ENCODE measurements at regions not wholly inside any gene's neighbourhood (a gene's known extent, or its start where the extent isn't known, plus 50 kb on each side); places are given as distances from the start of the nearest gene placed in this dataset.

- no CpG with 5 or more reads among the region's 5 CpGs for WGBS, 2 experiments (ENCODE audit: extremely low coverage in 2 of 2, insufficient read length in 1 of 2)
- TF ChIP-seq RAD21 (IDR thresholded peaks at IDR 0.05; ENCODE audit: low read length): no peak
- no peak for TF ChIP-seq MAFK (IDR thresholded peaks at IDR 0.05; ENCODE audit: low read depth, low read length)
- TF ChIP-seq SMC3 (IDR thresholded peaks at IDR 0.05; ENCODE audit: low read depth, low read length): no peak
- no peak for TF ChIP-seq MAZ (IDR thresholded peaks at IDR 0.05; ENCODE audit: borderline replicate concordance, low read depth, low read length)
- no peak for TF ChIP-seq CTCF (conservative IDR thresholded peaks at IDR 0.05; ENCODE audit: low read depth, low read length)
- TF ChIP-seq, protein P1, sequence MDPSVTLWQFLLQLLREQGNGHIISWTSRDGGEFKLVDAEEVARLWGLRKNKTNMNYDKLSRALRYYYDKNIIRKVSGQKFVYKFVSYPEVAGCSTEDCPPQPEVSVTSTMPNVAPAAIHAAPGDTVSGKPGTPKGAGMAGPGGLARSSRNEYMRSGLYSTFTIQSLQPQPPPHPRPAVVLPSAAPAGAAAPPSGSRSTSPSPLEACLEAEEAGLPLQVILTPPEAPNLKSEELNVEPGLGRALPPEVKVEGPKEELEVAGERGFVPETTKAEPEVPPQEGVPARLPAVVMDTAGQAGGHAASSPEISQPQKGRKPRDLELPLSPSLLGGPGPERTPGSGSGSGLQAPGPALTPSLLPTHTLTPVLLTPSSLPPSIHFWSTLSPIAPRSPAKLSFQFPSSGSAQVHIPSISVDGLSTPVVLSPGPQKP (IDR thresholded peaks at IDR 0.05; ENCODE audit: borderline replicate concordance, low read depth, low read length): no peak
- TF ChIP-seq BHLHE40 (IDR thresholded peaks at IDR 0.05; ENCODE audit: low read depth, low read length): no peak
- TF ChIP-seq NFE2L2 (IDR thresholded peaks at IDR 0.05; ENCODE audit: low read depth, low read length): no peak
- TF ChIP-seq RCOR1 (IDR thresholded peaks at IDR 0.05; ENCODE audit: insufficient replicate concordance, low read length): no peak
- no peak for TF ChIP-seq USF2 (IDR thresholded peaks at IDR 0.05; ENCODE audit: low read depth, low read length)
- TF ChIP-seq POLR2A (IDR thresholded peaks at IDR 0.05; ENCODE audit: low read depth, low read length): no peak
- no peak for TF ChIP-seq CHD1 (IDR thresholded peaks at IDR 0.05; ENCODE audit: low read depth, low read length)
- TF ChIP-seq MXI1 (IDR thresholded peaks at IDR 0.05; ENCODE audit: borderline replicate concordance, low read depth, low read length): no peak
- TF ChIP-seq RFX5 (IDR thresholded peaks at IDR 0.05; ENCODE audit: low read depth, low read length): no peak
- no peak for TF ChIP-seq CEBPB (IDR thresholded peaks at IDR 0.05; ENCODE audit: low read depth, low read length)
- no peak for TF ChIP-seq FOS (IDR thresholded peaks at IDR 0.05; ENCODE audit: low read depth, low read length)
- no peak overlapping the region for H3K4ac ChIP-seq (ENCODE audit: low read depth, low read length)
- H4K20me1 ChIP-seq (ENCODE audit: insufficient read depth, low read length): no peaks in the 10 kb centered on the region
- no peak overlapping the region for H4K91ac ChIP-seq (ENCODE audit: insufficient read depth, low read depth, low read length)
- no peak overlapping the region for H2BK120ac ChIP-seq (ENCODE audit: low read depth, low read length)
- ChIA-PET CTCF (no interaction called here), POLR2A (ENCODE audit: unreplicated experiment) (no interaction called here)
- H2BK15ac ChIP-seq (ENCODE audit: low read depth, low read length): no peak overlapping the region
- H2AK9ac ChIP-seq (replicated peaks; ENCODE audit: low read depth, low read length, poor library complexity): no peak overlapping the region
- H2AK5ac ChIP-seq (ENCODE audit: low read depth, low read length): no peak overlapping the region
- no peak overlapping the region for H3K14ac ChIP-seq (replicated peaks; ENCODE audit: low read depth, low read length)
- no peak overlapping the region for H4K5ac ChIP-seq (ENCODE audit: low read depth, low read length)
- H3K27me3 ChIP-seq (ENCODE audit: control insufficient read depth, insufficient read depth, low read length): no peaks in the 10 kb centered on the region
- dilution Hi-C loops (cut with HindIII; ENCODE audit: low sequenced_read_pairs, unreplicated experiment) (no loop called here), in situ Hi-C loops (cut with MboI; ENCODE audit: low sequenced_read_pairs) (no loop called here), intact Hi-C loops (cut with micrococcal nuclease) (no loop called here)
- H2BK5ac ChIP-seq (ENCODE audit: low read depth, low read length, poor library complexity, severe bottlenecking): no peak overlapping the region
- H3K9me1 ChIP-seq (ENCODE audit: insufficient read depth, low read length): no peaks in the 10 kb centered on the region
- H3K4me1 ChIP-seq (ENCODE audit: control insufficient read depth, insufficient read depth, low read length): no peaks in the 10 kb centered on the region
- H2BK20ac ChIP-seq (ENCODE audit: low read depth, low read length): no peak overlapping the region
- DNase-seq: no peak
- no peaks in the 10 kb centered on the region for H3K79me1 ChIP-seq (ENCODE audit: low read depth in 1 of 2, low read length in 2 of 2)
- peaks cover 2% of the 10 kb centered on the region; the same call in 1 of the 2 replicates for H3K9me3 ChIP-seq (ENCODE audit: control insufficient read depth, insufficient read depth, low read length)
- H4K8ac ChIP-seq (ENCODE audit: low read depth in 2 of 2, low read length in 2 of 2): no peak overlapping the region
- no peak overlapping the region for H3K23ac ChIP-seq (ENCODE audit: low read depth, low read length)
- H3K36me3 ChIP-seq (ENCODE audit: control insufficient read depth, insufficient read depth, low read length): no peaks in the 10 kb centered on the region
- H3K4me3 ChIP-seq (ENCODE audit: insufficient read depth, low read depth, low read length): no peak overlapping the region
- BruUV-seq (replicated peaks): no TSS peak
- H3K9ac ChIP-seq (ENCODE audit: low read depth, low read length): no peak overlapping the region
- H3K4me2 ChIP-seq (ENCODE audit: low read depth, low read length): no peak overlapping the region
- no peak overlapping the region for H3K56ac ChIP-seq (ENCODE audit: extremely low read depth, insufficient read depth, low read length)
- no peak overlapping the region for H3K18ac ChIP-seq (ENCODE audit: low read depth, low read length)
- H3K27ac ChIP-seq (ENCODE audit: insufficient read depth, low read length): no peak overlapping the region
- H2AFZ ChIP-seq (replicated peaks; ENCODE audit: low read length, poor library complexity): no peak overlapping the region
- no peak for ATAC-seq (ENCODE audit: low read depth)
These were observed 86.8 kb upstream of the CBLN2 start for GRCh38 chr18:72630991-72631390.
